Endothelial cell of umbilical vein (primary cell): ENCODE measurements at regions not wholly inside any gene's neighbourhood (a gene's known extent, or its start where the extent isn't known, plus 50 kb on each side); places are given as distances from the start of the nearest gene placed in this dataset.

Source experiments
- BruUV-seq: library from RNA; stranded (reverse); fragments of 400-500 nt; replicated peaks from 2 replicates; lab custom pipeline; 2021; lab: Mats Ljungman, UMichigan
- CTCF ChIA-PET: fragments of 300-600, 350-600 bp; sonication (Branson Sonifier 250); formaldehyde crosslinking; loops from one replicate; lab custom pipeline; 2021; ENCODE audit warnings: antibody characterized with exemption, inconsistent platforms; lab: Charles Lee
- POLR2A ChIA-PET: fragments of 300-600, 350-600 bp; sonication (Branson Sonifier 250); formaldehyde crosslinking; loops from one replicate; lab custom pipeline; 2021; ENCODE audit warnings: antibody characterized with exemption, inconsistent platforms; lab: Charles Lee
- DNase-seq: peaks from one replicate; pipeline ENCODE4 v3.0.0-alpha.2; 2011; ENCODE audit warnings: low read depth, low spot score
- FAIRE-seq: peaks from 2 replicates; lab custom pipeline; 2011; peaks lifted over from hg19 to GRCh38; lab: Jason Lieb, UNC
- H2AFZ ChIP-seq: 2 replicates; pipeline ENCODE4 v1.6.0; 2012; ENCODE audit warnings: low read depth, low read length, control low read depth, inconsistent platforms
- H3K27ac ChIP-seq: 2 replicates; pipeline ENCODE4 v1.5.1; 2011; ENCODE audit warnings: low read depth, mild to moderate bottlenecking, control low read depth, low read length, moderate library complexity; ENCODE audit not compliant: insufficient read depth
- H3K27me3 ChIP-seq, 2 experiments: 2 replicates each; pipeline versions ENCODE4 v1.6.0 to v1.6.1; 2011; ENCODE audit warnings: low read length in 2 of 2, mixed read lengths in 1 of 2; ENCODE audit not compliant: control insufficient read depth in 2 of 2, insufficient read depth in 2 of 2
- H3K36me3 ChIP-seq, 2 experiments: 2 replicates in 1 of 2; 3 replicates in 1 of 2; pipeline ENCODE4 v1.5.1; 2011; ENCODE audit warnings: low read length in 2 of 2, mild to moderate bottlenecking in 1 of 2, moderate library complexity in 1 of 2; ENCODE audit not compliant: control insufficient read depth in 2 of 2, insufficient read depth in 2 of 2; ENCODE audit errors: extremely low read depth in 1 of 2
- H3K4me1 ChIP-seq: 3 replicates; pipeline ENCODE4 v1.5.1; 2011; ENCODE audit warnings: mild to moderate bottlenecking, low read length; ENCODE audit not compliant: control insufficient read depth, insufficient read depth; ENCODE audit errors: extremely low read depth
- H3K4me2 ChIP-seq: 2 replicates; pipeline ENCODE4 v1.6.1; 2011; ENCODE audit warnings: low read length, control low read depth, mixed read lengths; ENCODE audit not compliant: insufficient read depth
- H3K4me3 ChIP-seq, 3 experiments: fragments of 200-600 bp in 1 of 3; sonication (generic), shearing (Covaris generic) in 1 of 3; replicated peaks in 1 of 3; 2 replicates each; pipeline ENCODE4 v1.5.1; 2011 to 2016; ENCODE audit warnings: control low read depth in 3 of 3, low read length in 3 of 3, mild to moderate bottlenecking in 2 of 3, inconsistent platforms in 1 of 3, low read depth in 1 of 3, moderate library complexity in 1 of 3; ENCODE audit not compliant: insufficient read depth in 1 of 3
- H3K79me2 ChIP-seq: 2 replicates; pipeline ENCODE4 v1.6.0; 2012; ENCODE audit warnings: low read length, inconsistent platforms; ENCODE audit not compliant: control insufficient read depth, insufficient read depth
- H3K9ac ChIP-seq: replicated peaks from 2 replicates; pipeline ENCODE3; 2011; ENCODE audit warnings: low read length, control low read depth; ENCODE audit not compliant: insufficient read depth; ENCODE audit errors: extremely low read depth
- H3K9me1 ChIP-seq: replicated peaks from 3 replicates; pipeline ENCODE4 v1.6.0; 2011; ENCODE audit warnings: mild to moderate bottlenecking, low read length; ENCODE audit not compliant: control insufficient read depth, insufficient read depth; ENCODE audit errors: extremely low read depth
- H3K9me3 ChIP-seq: replicated peaks from 2 replicates; pipeline ENCODE4 v1.5.1; 2012; ENCODE audit warnings: low read length, inconsistent platforms; ENCODE audit not compliant: control insufficient read depth, insufficient read depth
- H4K20me1 ChIP-seq: replicated peaks from 2 replicates; pipeline ENCODE3; 2011; ENCODE audit warnings: mild to moderate bottlenecking, low read length; ENCODE audit not compliant: control insufficient read depth, insufficient read depth; ENCODE audit errors: extremely low read depth
- CTCF ChIP-seq, 2 donors: IDR thresholded peaks; 1 replicate in 1 of 2; 2 replicates in 1 of 2; pipeline ENCODE4 v1.5.1; 2011; ENCODE audit warnings: low read length in 2 of 2, mild to moderate bottlenecking in 2 of 2, moderate library complexity in 2 of 2, control low read depth in 1 of 2, inconsistent platforms in 1 of 2, low read depth in 1 of 2; ENCODE audit not compliant: insufficient read depth in 1 of 2; ENCODE audit errors: extremely low read depth in 1 of 2
- EZH2 ChIP-seq: IDR thresholded peaks from 2 replicates; pipeline ENCODE4 v1.6.1; 2012; ENCODE audit warnings: borderline replicate concordance, low read depth, mild to moderate bottlenecking, moderate library complexity, low read length, inconsistent platforms; ENCODE audit not compliant: severe bottlenecking
- FOS ChIP-seq: IDR thresholded peaks from 2 replicates; pipeline ENCODE4 v1.6.1; 2011; ENCODE audit warnings: mild to moderate bottlenecking, low read length, moderate library complexity, borderline replicate concordance; ENCODE audit not compliant: insufficient read depth
- GATA2 ChIP-seq: IDR thresholded peaks from 2 replicates; pipeline ENCODE4 v1.7.0; 2011; ENCODE audit warnings: low read depth, mild to moderate bottlenecking, moderate library complexity, mixed read lengths, low read length; ENCODE audit not compliant: insufficient read length, insufficient read depth
- MAX ChIP-seq: IDR thresholded peaks from 2 replicates; pipeline ENCODE4 v1.6.1; 2011; ENCODE audit not compliant: insufficient read depth, insufficient read length
- MYC ChIP-seq: IDR thresholded peaks from one replicate; pipeline ENCODE4 v1.6.1; 2011; ENCODE audit warnings: mild to moderate bottlenecking, low read depth, low read length
- POLR2A ChIP-seq: IDR thresholded peaks from 2 replicates; pipeline ENCODE4 v1.6.1; 2012; ENCODE audit warnings: low read depth, mild to moderate bottlenecking, control low read depth, low read length
- POLR2AphosphoS5 ChIP-seq: IDR thresholded peaks from 2 replicates; pipeline ENCODE4 v1.6.1; 2012; ENCODE audit warnings: low read depth, mild to moderate bottlenecking, control low read depth, low read length, moderate library complexity; ENCODE audit not compliant: insufficient read depth
- dilution Hi-C: fragments of 300-500 bp; cut with MboI; formaldehyde crosslinking; loops from one replicate; pipeline ENCODE4 v1.15.0; 2019; ENCODE audit warnings: low sequenced_read_pairs; ENCODE audit not compliant: extremely low pct_ligation_motif_present
- intact Hi-C: fragments of 100-400 bp; cut with micrococcal nuclease; formaldehyde crosslinking; loops from one replicate; pipeline ENCODE4 v1.10.0; 2022

GRCh38 chr6:49233483-49233882 lies 229.6 kb downstream of the MMUT start:
- no peak for FAIRE-seq
- POLR2A ChIA-PET: no interaction called here

More at GRCh38 chr6:49233483-49233882, 229.6 kb downstream of the MMUT start:
- H2AFZ ChIP-seq: no peak overlapping the region
- H3K4me2 ChIP-seq: no peak overlapping the region
- dilution Hi-C loops (no loop called here), intact Hi-C loops (no loop called here)
- no peak overlapping the region for H3K9ac ChIP-seq
- H3K36me3 ChIP-seq: no peaks in the 10 kb centered on the region
- H3K4me1 ChIP-seq: no peaks in the 10 kb centered on the region
- no peaks in the 10 kb centered on the region for H3K9me3 ChIP-seq
- CTCF ChIA-PET: no interaction called here
- DNase-seq: no peak
- no peak overlapping the region for H3K27ac ChIP-seq
- no peaks in the 10 kb centered on the region for H4K20me1 ChIP-seq
- TF ChIP-seq MAX: no peak
- no peak for TF ChIP-seq POLR2AphosphoS5
- no peak for TF ChIP-seq POLR2A
- TF ChIP-seq EZH2: no peak
- TF ChIP-seq GATA2: no peak
- TF ChIP-seq FOS: no peak
- TF ChIP-seq MYC: no peak
- no peak for TF ChIP-seq CTCF (IDR thresholded peaks at IDR 0.05; ENCODE audit: extremely low read depth in 1 of 2, insufficient read depth in 1 of 2, low read depth in 1 of 2, low read length in 2 of 2)
- no peaks in the 10 kb centered on the region for H3K79me2 ChIP-seq
- no peaks in the 10 kb centered on the region for H3K27me3 ChIP-seq
- no TSS peak for BruUV-seq
- no peak overlapping the region for H3K4me3 ChIP-seq
- no peaks in the 10 kb centered on the region for H3K9me1 ChIP-seq
